Skeletal muscle tissue (tissue), 3 donors: ENCODE measurements at regions not wholly inside any gene's neighbourhood (a gene's known extent, or its start where the extent isn't known, plus 50 kb on each side); places are given as distances from the start of the nearest gene placed in this dataset.

Source experiments
- H3K27ac ChIP-seq: one replicate; pipeline ENCODE4 v1.7.0; 2013; ENCODE audit warnings: mild to moderate bottlenecking, low read depth, low read length, inconsistent platforms
- H3K27me3 ChIP-seq, 3 donors: one replicate each; pipeline ENCODE4 v1.7.0; 2013; ENCODE audit warnings: low read length in 3 of 3; ENCODE audit not compliant: control insufficient read depth in 3 of 3, insufficient read depth in 3 of 3
- H3K36me3 ChIP-seq, 3 donors: one replicate each; pipeline ENCODE4 v1.7.0; 2013; ENCODE audit warnings: low read length in 3 of 3; ENCODE audit not compliant: control insufficient read depth in 3 of 3, insufficient read depth in 3 of 3
- H3K4me1 ChIP-seq, 3 donors: one replicate each; pipeline ENCODE4 v1.7.0; 2013; ENCODE audit warnings: low read length in 3 of 3, mild to moderate bottlenecking in 3 of 3; ENCODE audit not compliant: control insufficient read depth in 3 of 3, insufficient read depth in 3 of 3
- H3K4me3 ChIP-seq, 3 donors: one replicate each; pipeline ENCODE4 v1.7.0; 2013; ENCODE audit warnings: low read length in 3 of 3
- H3K9ac ChIP-seq, 3 donors: one replicate each; pipeline ENCODE4 v1.7.0; 2013; ENCODE audit warnings: low read length in 3 of 3, mild to moderate bottlenecking in 3 of 3, moderate library complexity in 2 of 3, low read depth in 1 of 3
- H3K9me3 ChIP-seq, 3 donors: one replicate each; pipeline ENCODE4 v1.7.0; 2013; ENCODE audit warnings: low read length in 3 of 3; ENCODE audit not compliant: control insufficient read depth in 3 of 3
- donor health status: Osteomylitis.

DNA sequence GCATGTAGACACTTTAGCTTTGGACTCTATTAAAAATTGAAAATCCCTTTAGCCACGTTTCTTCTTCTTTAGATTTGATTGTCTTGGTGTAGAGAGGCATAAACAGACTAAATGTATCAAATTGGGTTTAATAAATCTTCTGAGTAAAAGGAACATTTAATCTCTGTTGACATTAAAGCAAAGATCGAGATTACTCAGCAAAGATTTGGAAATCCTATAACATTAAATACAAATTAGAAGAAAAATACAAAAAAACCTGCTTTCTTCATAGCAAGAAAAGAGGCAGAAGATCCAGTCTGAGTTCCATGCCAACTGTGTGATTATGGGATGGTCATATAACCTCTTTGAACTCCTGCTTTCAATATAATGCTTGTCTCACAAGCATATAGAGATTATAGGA lies 172.3 kb downstream of the GJA1 start:
- Histone ChIP-seq H3K36me3 (no peaks in the 10 kb centered on the region), H3K9ac (no peak overlapping the region), H3K27me3 (no peaks in the 10 kb centered on the region), H3K9me3 (no peaks in the 10 kb centered on the region), H3K4me3 (no peak overlapping the region), H3K4me1 (no peaks in the 10 kb centered on the region), H3K27ac (no peak overlapping the region)

- no peaks in the 10 kb centered on the region for H3K27me3 ChIP-seq
- H3K36me3 ChIP-seq = no peaks in the 10 kb centered on the region
- H3K9me3 ChIP-seq = no peaks in the 10 kb centered on the region
These were observed 172.8 kb downstream of the GJA1 start for GRCh38 chr6:121608270-121608669.

DNA sequence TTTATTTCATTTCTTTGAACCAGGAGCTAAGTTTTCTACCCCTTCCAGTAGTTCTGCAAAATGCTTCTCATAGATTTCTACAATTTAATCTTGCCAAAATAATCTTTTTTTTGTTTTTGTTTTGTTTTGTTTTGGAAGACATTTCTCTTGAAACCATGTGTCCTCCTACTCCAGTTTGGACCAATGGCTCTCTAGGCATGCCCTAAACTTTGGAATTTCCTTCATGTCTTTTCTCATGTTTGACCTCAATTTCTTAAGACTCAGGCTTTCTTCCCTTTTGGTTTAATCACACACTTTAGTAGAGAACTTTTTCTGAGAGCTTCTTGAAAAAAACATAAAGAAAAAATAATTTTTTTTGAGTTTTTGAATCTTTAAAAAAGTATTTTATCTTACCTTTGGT lies 173.8 kb downstream of the GJA1 start:
- Histone ChIP-seq H3K4me1 (no peaks in the 10 kb centered on the region), H3K36me3 (no peaks in the 10 kb centered on the region), H3K27me3 (no peaks in the 10 kb centered on the region), H3K4me3 (no peak overlapping the region), H3K27ac (no peak overlapping the region), H3K9ac (no peak overlapping the region), H3K9me3 (no peaks in the 10 kb centered on the region)

More at GRCh38 chr6:121608270-121608669, 172.8 kb downstream of the GJA1 start:
- Histone ChIP-seq H3K9ac (no peak overlapping the region), H3K27ac (no peak overlapping the region), H3K4me1 (no peaks in the 10 kb centered on the region), H3K4me3 (no peak overlapping the region)

GRCh38 chr6:121612927-121613326 lies 177.5 kb downstream of the GJA1 start:
- H3K27ac ChIP-seq = no peak overlapping the region
- H3K9me3 ChIP-seq = no peaks in the 10 kb centered on the region
- no peak overlapping the region for H3K9ac ChIP-seq
- no peaks in the 10 kb centered on the region for H3K27me3 ChIP-seq
- no peaks in the 10 kb centered on the region for H3K4me1 ChIP-seq
- no peak overlapping the region for H3K4me3 ChIP-seq
- H3K36me3 ChIP-seq = no peaks in the 10 kb centered on the region

- Histone ChIP-seq H3K4me1 (no peaks in the 10 kb centered on the region), H3K4me3 (no peak overlapping the region), H3K9ac (no peak overlapping the region), H3K27me3 (no peaks in the 10 kb centered on the region), H3K9me3 (no peaks in the 10 kb centered on the region), H3K36me3 (no peaks in the 10 kb centered on the region), H3K27ac (no peak overlapping the region)
These were observed 178.7 kb downstream of the GJA1 start for GRCh38 chr6:121614115-121614514.

DNA sequence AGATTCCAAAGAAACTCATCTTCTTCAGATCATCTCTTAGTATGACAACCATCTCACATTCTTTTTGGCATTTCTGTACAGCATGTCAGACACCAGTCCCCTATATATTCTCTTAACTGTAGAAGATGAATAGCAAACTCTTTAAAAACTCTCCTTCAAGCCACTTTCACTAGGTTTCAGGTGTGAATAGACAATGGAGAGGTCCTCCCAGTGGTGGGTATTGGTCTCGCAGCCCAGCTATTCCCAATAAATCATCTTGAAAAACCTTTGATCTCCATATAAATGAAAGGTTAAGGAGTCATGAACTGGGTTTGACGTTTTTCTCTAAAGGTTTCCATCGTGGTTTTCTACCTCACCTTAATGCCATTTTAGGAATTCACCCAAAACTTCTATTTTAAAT lies 180.0 kb downstream of the GJA1 start:
- H3K36me3 ChIP-seq = no peaks in the 10 kb centered on the region
- H3K4me3 ChIP-seq = no peak overlapping the region
- H3K27me3 ChIP-seq = no peaks in the 10 kb centered on the region
- H3K4me1 ChIP-seq = no peaks in the 10 kb centered on the region
- H3K9me3 ChIP-seq = no peaks in the 10 kb centered on the region
- H3K27ac ChIP-seq = no peak overlapping the region
- no peak overlapping the region for H3K9ac ChIP-seq

DNA sequence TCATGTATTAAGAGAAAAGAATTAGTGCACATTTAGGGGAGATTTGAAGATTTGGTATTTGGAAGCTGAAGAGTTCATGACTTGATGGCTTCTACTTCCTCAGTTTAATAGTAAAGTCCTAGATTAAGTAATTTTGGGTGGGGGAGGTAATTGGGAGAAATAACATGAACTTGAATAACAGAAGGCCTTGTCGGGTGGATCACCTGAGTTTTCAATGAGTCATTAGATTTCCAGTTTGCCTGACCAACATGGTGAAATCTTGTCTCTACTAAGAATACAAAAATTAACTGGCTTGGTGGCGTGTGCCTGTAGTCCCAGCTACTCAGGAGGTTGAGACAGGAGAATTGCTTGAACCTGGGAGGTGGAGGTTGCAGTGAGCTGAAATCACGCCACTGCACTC lies 181.0 kb downstream of the GJA1 start:
- Histone ChIP-seq H3K27ac (no peak overlapping the region), H3K36me3 (no peaks in the 10 kb centered on the region), H3K4me3 (no peak overlapping the region), H3K9me3 (no peaks in the 10 kb centered on the region), H3K4me1 (no peaks in the 10 kb centered on the region), H3K27me3 (no peaks in the 10 kb centered on the region), H3K9ac (no peak overlapping the region)

DNA sequence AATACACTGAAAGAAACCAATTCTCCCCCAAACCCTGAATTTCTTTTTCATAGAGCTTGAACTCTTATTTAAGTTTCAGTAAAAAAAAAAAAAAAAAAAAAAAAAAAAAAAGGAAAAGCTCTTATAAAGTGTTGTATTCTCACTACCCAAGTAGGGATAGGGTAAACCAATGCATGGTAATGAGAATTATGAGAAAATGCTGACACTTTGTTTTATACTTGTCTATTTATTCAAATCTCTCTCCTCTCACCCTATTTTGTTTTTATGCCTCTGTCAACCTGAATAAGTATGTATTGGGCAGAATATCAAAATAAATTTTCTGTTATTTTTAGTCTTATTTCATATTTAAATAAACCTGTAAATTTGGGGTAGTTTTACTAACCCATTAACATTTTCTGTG lies 181.9 kb downstream of the GJA1 start:
- no peaks in the 10 kb centered on the region for H3K27me3 ChIP-seq
- no peaks in the 10 kb centered on the region for H3K4me1 ChIP-seq
- no peaks in the 10 kb centered on the region for H3K36me3 ChIP-seq
- H3K4me3 ChIP-seq = no peak overlapping the region
- H3K9ac ChIP-seq = no peak overlapping the region
- H3K9me3 ChIP-seq = no peaks in the 10 kb centered on the region
- H3K27ac ChIP-seq = no peak overlapping the region

DNA sequence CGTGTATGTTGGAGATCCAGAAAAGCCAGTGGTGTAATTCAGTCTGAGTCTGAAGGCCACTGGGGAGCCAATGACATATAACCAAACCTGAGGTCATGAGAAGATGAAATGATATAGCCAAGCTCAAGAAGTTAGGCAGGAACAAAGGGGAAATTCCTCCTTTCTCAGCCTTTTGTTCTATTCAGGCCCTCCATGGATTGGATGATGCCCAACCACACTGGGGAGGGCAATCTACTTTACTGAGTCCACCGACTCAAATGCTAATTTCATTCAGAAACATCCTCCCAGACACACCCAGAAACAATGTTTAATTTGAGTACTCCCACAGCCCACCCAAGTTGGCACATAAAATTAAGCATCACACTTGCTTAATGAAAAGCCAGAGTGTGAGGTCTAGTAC lies 183.6 kb downstream of the GJA1 start:
- H3K9me3 ChIP-seq = no peaks in the 10 kb centered on the region
- H3K36me3 ChIP-seq = no peaks in the 10 kb centered on the region
- no peak overlapping the region for H3K9ac ChIP-seq
- no peaks in the 10 kb centered on the region for H3K27me3 ChIP-seq
- no peaks in the 10 kb centered on the region for H3K4me1 ChIP-seq
- H3K27ac ChIP-seq = no peak overlapping the region
- no peak overlapping the region for H3K4me3 ChIP-seq

DNA sequence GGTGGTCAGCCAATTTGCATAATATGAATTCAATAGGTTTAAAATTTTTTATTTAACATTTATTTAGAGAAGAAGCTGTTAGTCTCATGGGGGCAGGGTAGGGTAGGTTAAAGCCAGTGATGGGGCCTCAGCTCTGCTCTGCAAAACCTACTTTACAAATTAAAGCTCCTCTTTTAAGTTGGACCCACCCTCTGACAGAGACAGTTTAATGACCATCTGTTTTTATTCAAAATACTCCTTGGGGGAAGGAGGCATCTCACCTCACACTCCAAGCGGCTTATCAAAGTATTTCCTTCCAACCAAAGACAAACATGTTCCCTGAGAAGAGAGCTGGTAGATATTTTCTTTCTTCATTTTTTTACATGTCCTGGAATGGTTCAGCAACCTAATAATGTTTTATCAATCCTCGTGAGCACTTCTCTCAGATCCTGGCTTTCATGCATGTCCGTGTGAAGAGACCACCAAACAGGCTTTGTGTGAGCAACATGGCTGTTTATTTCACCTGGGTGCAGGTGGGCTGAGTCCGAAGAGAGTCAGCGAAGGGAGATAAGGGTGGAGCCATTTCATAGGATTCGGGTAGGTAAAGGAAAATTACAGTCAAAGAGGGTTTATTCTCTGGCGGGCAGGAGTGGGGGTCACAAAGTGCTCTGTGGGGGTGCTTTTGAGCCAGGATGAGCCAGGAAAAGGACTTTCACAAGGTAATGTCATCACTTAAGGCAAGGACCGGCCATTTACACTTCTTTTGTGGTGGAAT lies 184.7 kb downstream of the GJA1 start:
- Histone ChIP-seq H3K36me3 (no peaks in the 10 kb centered on the region), H3K4me3 (no peak overlapping the region), H3K9me3 (no peaks in the 10 kb centered on the region), H3K27ac (no peak overlapping the region), H3K4me1 (no peaks in the 10 kb centered on the region), H3K9ac (no peak overlapping the region), H3K27me3 (no peaks in the 10 kb centered on the region)
